Mesodermal cell (in vitro differentiated cells): ENCODE measurements at regions not wholly inside any gene's neighbourhood (a gene's known extent, or its start where the extent isn't known, plus 50 kb on each side); places are given as distances from the start of the nearest gene placed in this dataset.

ENCODE experiments used
- H3K27ac ChIP-seq: 2 replicates; pipeline ENCODE4 v1.7.0; 2013; ENCODE audit warnings: mild to moderate bottlenecking, low read depth, low read length, moderate library complexity; ENCODE audit not compliant: severe bottlenecking
- H3K36me3 ChIP-seq: 2 replicates; pipeline ENCODE4 v1.7.1; 2013; ENCODE audit warnings: mild to moderate bottlenecking, low read length, moderate library complexity; ENCODE audit not compliant: control insufficient read depth, insufficient read depth
- H3K4me1 ChIP-seq: one replicate; pipeline ENCODE4 v1.7.1; 2013; ENCODE audit warnings: mild to moderate bottlenecking, low read length; ENCODE audit not compliant: insufficient read depth, control insufficient read depth, poor library complexity, severe bottlenecking
- H3K4me3 ChIP-seq: 2 replicates; pipeline ENCODE4 v1.7.0; 2013; ENCODE audit warnings: low read length, control low read depth, mild to moderate bottlenecking; ENCODE audit not compliant: insufficient read depth, poor library complexity, severe bottlenecking; ENCODE audit errors: extremely low read depth
- H3K9me3 ChIP-seq: 2 replicates; pipeline ENCODE4 v1.7.1; 2013; ENCODE audit warnings: mild to moderate bottlenecking, low read length, moderate library complexity; ENCODE audit not compliant: control insufficient read depth
- WGBS, 2 experiments: methylation state at CpG; one replicate each; pipeline ENCODE4 v1.1.5; 2013; ENCODE audit warnings: missing lambda C conversion rate in 2 of 2; ENCODE audit not compliant: insufficient coverage in 2 of 2; 5-methylcytosine and 5-hydroxymethylcytosine counted together

DNA sequence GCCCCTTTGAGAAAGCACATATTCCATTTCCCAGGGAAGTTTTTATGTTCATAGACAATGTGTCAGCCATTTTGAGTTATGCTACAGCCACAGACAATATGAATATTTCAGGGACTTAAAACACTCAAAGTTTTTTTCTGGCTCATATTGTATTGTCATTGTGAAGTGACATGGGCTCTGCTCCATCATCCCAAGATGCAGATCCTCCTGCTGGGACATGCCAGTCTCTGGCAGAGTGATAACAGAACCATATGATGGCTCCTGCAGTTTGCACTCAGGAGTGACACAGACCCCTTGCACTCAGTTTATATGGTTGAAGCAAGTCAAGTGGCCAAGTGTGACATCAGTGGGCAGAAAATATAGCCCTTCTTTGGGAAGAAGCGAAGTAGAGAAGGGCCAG is 498.4 kb upstream of the TUSC1 start:
- H3K27ac ChIP-seq, result no peak overlapping the region
- no CpG with 5 or more reads among the region's 1 CpG for WGBS, 2 experiments

DNA sequence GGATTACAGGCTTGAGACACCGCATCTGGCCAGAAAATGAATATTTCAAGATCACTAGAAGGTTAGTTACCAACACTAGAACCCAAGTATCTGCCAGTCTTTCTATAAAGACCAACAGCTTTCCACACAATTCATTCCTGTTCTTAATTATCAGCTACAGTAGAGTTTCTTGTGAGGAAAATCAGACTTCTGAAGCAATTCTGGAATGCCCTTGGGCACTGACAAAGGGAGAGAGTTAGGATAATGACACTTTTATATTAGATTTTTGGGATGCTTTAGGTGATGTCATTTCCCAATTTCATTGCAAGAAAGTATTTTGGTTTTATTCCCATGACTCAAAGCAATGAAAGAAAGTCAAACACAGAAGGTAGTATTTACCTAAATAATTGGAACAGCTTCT is 497.0 kb upstream of the TUSC1 start:
- Histone ChIP-seq H3K9me3 (peaks cover 5% of the 10 kb centered on the region), H3K4me1 (no peaks in the 10 kb centered on the region), H3K36me3 (no peaks in the 10 kb centered on the region), H3K4me3 (no peak overlapping the region), H3K27ac (no peak overlapping the region)
- 91 to 92% methylated on average over 1 of the region's 1 CpG for WGBS, 2 experiments

More for the DNA sequence above, 498.4 kb upstream of the TUSC1 start:
- Histone ChIP-seq H3K4me3 (no peak overlapping the region), H3K36me3 (no peaks in the 10 kb centered on the region), H3K4me1 (no peaks in the 10 kb centered on the region), H3K9me3 (peaks cover 5% of the 10 kb centered on the region)

DNA sequence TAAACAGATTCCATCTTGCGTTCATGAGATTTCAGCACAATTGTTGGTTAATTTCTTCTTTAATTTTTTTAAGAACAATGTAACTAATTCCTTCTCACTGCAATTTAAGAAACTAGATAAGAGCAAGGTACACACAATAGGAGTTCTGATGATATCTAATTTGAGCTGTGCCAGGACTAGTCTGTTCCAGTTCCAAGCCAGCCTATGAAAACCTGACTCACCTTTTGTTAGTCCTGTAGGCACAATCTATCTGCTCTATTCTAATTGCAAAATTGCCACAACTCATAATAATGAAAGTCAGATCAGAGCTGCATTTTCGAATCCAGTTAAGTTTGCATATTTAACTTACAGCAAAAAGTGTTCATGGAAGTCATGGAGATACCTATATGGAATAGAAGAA is 494.1 kb upstream of the TUSC1 start:
- no CpG with 5 or more reads among the region's 2 CpGs for WGBS, 2 experiments

GRCh38 chr9:26171691-26172090 is 493.4 kb upstream of the TUSC1 start:
- Histone ChIP-seq H3K4me1 (no peaks in the 10 kb centered on the region), H3K4me3 (no peak overlapping the region), H3K27ac (no peak overlapping the region), H3K9me3 (no peaks in the 10 kb centered on the region), H3K36me3 (no peaks in the 10 kb centered on the region)
- no CpG with 5 or more reads among the region's 2 CpGs for WGBS, 2 experiments

More for the DNA sequence above, 494.1 kb upstream of the TUSC1 start:
- Histone ChIP-seq H3K4me3 (no peak overlapping the region), H3K4me1 (no peaks in the 10 kb centered on the region), H3K9me3 (no peaks in the 10 kb centered on the region), H3K27ac (no peak overlapping the region), H3K36me3 (no peaks in the 10 kb centered on the region)

DNA sequence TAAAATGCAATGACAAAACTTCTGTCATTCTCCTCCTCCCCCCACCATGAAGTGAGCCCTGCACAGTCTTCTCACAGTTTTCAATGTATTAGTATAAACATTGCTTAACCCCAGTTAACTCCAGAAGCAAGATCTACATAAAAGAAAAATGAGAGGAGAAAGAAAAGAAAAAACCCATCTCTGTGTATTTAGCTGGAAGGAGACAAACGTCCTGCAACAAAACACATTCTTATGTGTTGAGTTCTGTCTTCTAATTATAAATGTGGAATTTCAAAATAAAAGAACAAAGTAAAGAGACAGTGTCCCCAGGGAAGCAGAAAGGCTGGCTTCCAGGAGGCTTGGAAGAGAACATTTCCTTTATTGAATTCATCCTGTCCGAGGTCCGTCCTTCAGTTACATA is 491.9 kb upstream of the TUSC1 start:
- Histone ChIP-seq H3K9me3 (no peaks in the 10 kb centered on the region), H3K4me1 (no peaks in the 10 kb centered on the region), H3K4me3 (no peak overlapping the region), H3K27ac (peak overlapping the region; percentile 2), H3K36me3 (no peaks in the 10 kb centered on the region)
- 100% methylated on average over 1 of the region's 3 CpGs for WGBS, 2 experiments

GRCh38 chr9:26169708-26170107 is 491.5 kb upstream of the TUSC1 start:
- H3K4me3 ChIP-seq, result no peak overlapping the region
- H3K36me3 ChIP-seq, result no peaks in the 10 kb centered on the region
- H3K4me1 ChIP-seq, result no peaks in the 10 kb centered on the region

GRCh38 chr9:26166537-26166936 is 488.3 kb upstream of the TUSC1 start:
- no peak overlapping the region for H3K4me3 ChIP-seq

More at GRCh38 chr9:26169708-26170107, 491.5 kb upstream of the TUSC1 start:
- H3K27ac ChIP-seq, result no peak overlapping the region
- no peaks in the 10 kb centered on the region for H3K9me3 ChIP-seq

GRCh38 chr9:26165426-26165825 is 487.2 kb upstream of the TUSC1 start:
- 100% methylated on average over 2 of the region's 3 CpGs; no CpG with 5 or more reads in 1 of the 2 experiments for WGBS, 2 experiments
- no peaks in the 10 kb centered on the region for H3K36me3 ChIP-seq
- no peaks in the 10 kb centered on the region for H3K4me1 ChIP-seq
- no peak overlapping the region for H3K4me3 ChIP-seq
- no peak overlapping the region for H3K27ac ChIP-seq
- no peaks in the 10 kb centered on the region for H3K9me3 ChIP-seq

More at GRCh38 chr9:26166537-26166936, 488.3 kb upstream of the TUSC1 start:
- no peaks in the 10 kb centered on the region for H3K4me1 ChIP-seq
- no peak overlapping the region for H3K27ac ChIP-seq
- H3K36me3 ChIP-seq, result no peaks in the 10 kb centered on the region
- no peaks in the 10 kb centered on the region for H3K9me3 ChIP-seq

DNA sequence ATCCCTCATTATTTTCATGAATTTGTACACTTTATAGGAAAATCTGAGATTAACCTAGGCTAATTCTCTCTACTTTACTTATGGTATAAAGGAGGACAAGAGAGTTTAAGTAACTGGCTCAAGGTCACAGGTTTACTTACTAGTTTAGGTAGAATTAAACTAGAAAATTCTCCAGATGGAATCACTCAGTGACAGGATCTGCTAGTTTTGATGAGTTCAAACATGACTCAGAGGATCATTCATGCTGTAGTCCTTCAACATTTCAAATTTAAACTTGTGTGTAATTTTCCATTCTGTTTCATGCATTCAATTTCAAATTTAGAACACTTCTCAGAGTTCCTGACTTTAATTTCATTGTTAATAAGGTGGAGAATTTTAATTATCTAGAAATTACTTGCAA is 485.7 kb upstream of the TUSC1 start:
- H3K27ac ChIP-seq, result no peak overlapping the region
- no peaks in the 10 kb centered on the region for H3K9me3 ChIP-seq
- no peak overlapping the region for H3K4me3 ChIP-seq
- no peaks in the 10 kb centered on the region for H3K4me1 ChIP-seq
- H3K36me3 ChIP-seq, result no peaks in the 10 kb centered on the region

DNA sequence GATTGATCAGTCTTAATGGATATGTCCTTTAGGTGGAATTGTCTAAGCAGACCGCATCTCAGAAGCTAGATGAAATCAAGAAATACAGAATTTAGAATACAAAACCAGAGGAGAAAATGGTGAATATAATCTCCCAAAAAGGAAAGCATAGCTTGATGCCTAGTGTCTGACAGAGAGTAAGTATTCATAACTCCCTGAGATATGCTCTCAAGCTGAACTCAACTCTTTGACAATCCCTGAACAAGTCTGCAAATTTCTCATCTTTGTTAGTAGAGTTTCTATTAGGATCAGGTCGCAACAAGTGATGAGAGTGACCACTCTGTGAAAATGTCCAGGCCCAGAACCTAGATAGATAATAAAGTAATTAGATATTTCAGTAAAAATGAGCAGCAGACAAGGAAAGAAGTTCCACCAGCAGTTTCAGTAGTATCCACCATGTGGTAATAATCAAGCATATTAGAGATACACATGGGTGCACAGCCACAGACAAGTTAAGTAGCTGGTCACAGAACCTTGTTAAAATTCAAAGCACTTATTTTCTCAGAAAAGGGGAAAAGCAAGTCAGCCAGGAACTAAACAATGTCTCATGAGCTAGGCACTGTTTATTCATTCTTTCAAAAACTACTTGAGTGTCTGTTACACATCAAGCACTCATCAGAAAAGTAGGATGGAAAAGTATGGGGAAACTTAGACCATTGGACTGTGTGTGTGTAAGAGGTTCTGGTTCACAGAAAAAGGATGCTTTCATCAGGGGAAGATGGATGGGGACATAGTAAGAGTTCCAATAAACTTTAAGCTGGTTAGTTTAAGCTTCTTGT is 481.5 kb upstream of the TUSC1 start:
- no peak overlapping the region for H3K4me3 ChIP-seq
- H3K36me3 ChIP-seq, result no peaks in the 10 kb centered on the region
- WGBS, 2 experiments, result no CpG with 5 or more reads among the region's 2 CpGs
- H3K4me1 ChIP-seq, result no peaks in the 10 kb centered on the region
- no peak overlapping the region for H3K27ac ChIP-seq
- no peaks in the 10 kb centered on the region for H3K9me3 ChIP-seq

DNA sequence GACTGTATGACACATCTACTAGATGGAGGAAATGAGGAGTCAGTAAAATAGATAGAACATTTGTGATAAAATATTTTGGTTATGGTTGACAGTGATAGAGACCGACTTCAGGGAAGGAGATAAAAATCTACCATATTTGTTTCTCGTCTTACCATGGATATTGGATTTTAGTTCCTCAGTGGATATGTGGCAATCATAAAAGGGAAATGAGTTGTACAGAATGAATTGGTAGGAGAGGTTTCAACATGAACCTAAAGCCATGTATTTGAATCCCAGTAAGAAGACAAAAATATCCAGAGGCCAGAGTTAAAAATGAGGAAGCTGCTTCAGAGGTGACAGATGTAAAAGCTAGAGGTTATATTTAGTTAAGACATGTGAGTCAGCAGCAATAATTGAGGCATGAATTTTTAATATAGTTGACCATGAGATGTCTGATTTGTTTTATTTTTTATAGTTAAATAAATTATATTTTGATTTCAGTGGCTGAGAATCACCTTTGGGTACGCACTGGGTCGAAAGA is 480.4 kb upstream of the TUSC1 start:
- H3K4me1 ChIP-seq, result no peaks in the 10 kb centered on the region
- H3K9me3 ChIP-seq, result no peaks in the 10 kb centered on the region
- H3K4me3 ChIP-seq, result no peak overlapping the region
- H3K36me3 ChIP-seq, result no peaks in the 10 kb centered on the region
- H3K27ac ChIP-seq, result no peak overlapping the region
- WGBS, 2 experiments, result 94 to 100% methylated on average over 1 to 4 of the region's 4 CpGs
